Thyroid gland (tissue), 4 donors: ENCODE measurements at regions not wholly inside any gene's neighbourhood (a gene's known extent, or its start where the extent isn't known, plus 50 kb on each side); places are given as distances from the start of the nearest gene placed in this dataset.
A peak's percentile ranks its signal among the peaks of the same experiment; 100 is the strongest.

Source experiments
- DNase-seq, 2 donors: peaks; one replicate each; pipeline ENCODE4 v3.0.0-alpha.2; 2019
- H3K27ac ChIP-seq, 3 donors: fragments of 200-600 bp; sonication (generic); 1 replicate in 2 of 3; 2 replicates in 1 of 3; pipeline ENCODE4 v1.5.1; 2016 to 2019; ENCODE audit warnings: mild to moderate bottlenecking in 1 of 3, moderate library complexity in 1 of 3
- H3K27me3 ChIP-seq: fragments of 200-600 bp; sonication (generic); one replicate; pipeline ENCODE4 v1.5.1; 2019
- H3K36me3 ChIP-seq, 2 donors: fragments of 200-600 bp; sonication (generic); one replicate each; pipeline ENCODE4 v1.5.1; 2016 to 2019
- H3K4me1 ChIP-seq, 2 donors: fragments of 200-600 bp; sonication (generic); one replicate each; pipeline ENCODE4 v1.5.1; 2017 to 2019
- H3K4me3 ChIP-seq, 3 donors: fragments of 200-600 bp; sonication (generic); replicated peaks in 1 of 3; 1 replicate in 2 of 3; 2 replicates in 1 of 3; pipeline ENCODE4 v1.5.1; 2016; ENCODE audit warnings: mild to moderate bottlenecking in 1 of 3
- H3K9me3 ChIP-seq: fragments of 200-600 bp; sonication (generic); one replicate; pipeline ENCODE4 v1.5.1; 2017
- CTCF ChIP-seq, 6 experiments: fragments of 200-600 bp in 3 of 6; fragments of 450-650 bp in 3 of 6; sonication (generic) in 3 of 6; IDR thresholded peaks; one replicate each; pipeline ENCODE4 v1.5.1; 2016 to 2019; ENCODE audit warnings: antibody characterized with exemption in 6 of 6, mild to moderate bottlenecking in 2 of 6, inconsistent platforms in 1 of 6, moderate library complexity in 1 of 6
- POLR2A ChIP-seq, 2 donors: fragments of 450-650 bp; IDR thresholded peaks; one replicate each; pipeline ENCODE4 v1.6.1; 2017; ENCODE audit warnings: antibody characterized with exemption in 2 of 2, mild to moderate bottlenecking in 2 of 2, moderate library complexity in 1 of 2
- WGBS, 2 donors: methylation state at CpG; one replicate each; pipeline ENCODE4 v1.1.5; 2017; 5-methylcytosine and 5-hydroxymethylcytosine counted together
- intact Hi-C: fragments of 100-400 bp; cut with DNase I; formaldehyde crosslinking; loops from one replicate; pipeline ENCODE4 v1.15.1; 2023

GRCh38 chr15:96160269-96160668 is 170.2 kb upstream of the NR2F2 start:
- no peaks in the 10 kb centered on the region for H3K36me3 ChIP-seq
- H3K27me3 ChIP-seq: no peaks in the 10 kb centered on the region
- H3K4me1 ChIP-seq: peaks cover 0 to 4% of the 10 kb centered on the region in 2 donors
- no peak overlapping the region for H3K4me3 ChIP-seq
- intact Hi-C loops: no loop called here
- TF ChIP-seq CTCF (IDR thresholded peaks at IDR 0.05): no peak
- no peak for TF ChIP-seq POLR2A (IDR thresholded peaks at IDR 0.05)
- H3K27ac ChIP-seq: peak overlapping the region in 2 of 3 donors; percentile 30 to 36
- WGBS, 2 donors: 17 to 22% methylated on average over 8 of the region's 8 CpGs
- DNase-seq: peak; percentile 20 to 48
- no peaks in the 10 kb centered on the region for H3K9me3 ChIP-seq

- Histone ChIP-seq H3K4me1 (peaks cover 0 to 4% of the 10 kb centered on the region in 2 donors), H3K27ac (peak overlapping the region; percentile 17 to 55 (median 36)), H3K4me3 (no peak overlapping the region), H3K9me3 (no peaks in the 10 kb centered on the region), H3K27me3 (no peaks in the 10 kb centered on the region), H3K36me3 (no peaks in the 10 kb centered on the region)
- DNase-seq: no peak
- TF ChIP-seq POLR2A (IDR thresholded peaks at IDR 0.05) (no peak), CTCF (IDR thresholded peaks at IDR 0.05) (no peak)
- intact Hi-C loops: no loop called here
- WGBS, 2 donors: 41 to 44% methylated on average over 1 of the region's 1 CpG
These were observed 169.7 kb upstream of the NR2F2 start for GRCh38 chr15:96160800-96161199.

- H3K4me3 ChIP-seq: no peak overlapping the region
- intact Hi-C loops: no loop called here
- TF ChIP-seq CTCF (IDR thresholded peaks at IDR 0.05) (no peak), POLR2A (IDR thresholded peaks at IDR 0.05) (no peak)
- H3K27me3 ChIP-seq: no peaks in the 10 kb centered on the region
- no peaks in the 10 kb centered on the region for H3K36me3 ChIP-seq
- H3K4me1 ChIP-seq: peaks cover 0 to 4% of the 10 kb centered on the region in 2 donors
- no peak overlapping the region for H3K27ac ChIP-seq
- DNase-seq: no peak
- WGBS, 2 donors: 78 to 90% methylated on average over 2 of the region's 2 CpGs
- H3K9me3 ChIP-seq: no peaks in the 10 kb centered on the region
These were observed 168.2 kb upstream of the NR2F2 start for GRCh38 chr15:96162322-96162721.

- H3K36me3 ChIP-seq: no peaks in the 10 kb centered on the region
- no peaks in the 10 kb centered on the region for H3K9me3 ChIP-seq
- intact Hi-C loops: no loop called here
- no peaks in the 10 kb centered on the region for H3K4me1 ChIP-seq
- no peaks in the 10 kb centered on the region for H3K27me3 ChIP-seq
- DNase-seq: no peak
- no peak overlapping the region for H3K27ac ChIP-seq
- WGBS, 2 donors: 63 to 73% methylated on average over 4 of the region's 4 CpGs
- H3K4me3 ChIP-seq: no peak overlapping the region
- TF ChIP-seq CTCF (IDR thresholded peaks at IDR 0.05): no peak
- TF ChIP-seq POLR2A (IDR thresholded peaks at IDR 0.05): no peak
These were observed 165.4 kb upstream of the NR2F2 start for GRCh38 chr15:96165081-96165480.

- Histone ChIP-seq H3K27me3 (no peaks in the 10 kb centered on the region), H3K9me3 (no peaks in the 10 kb centered on the region), H3K4me1 (no peaks in the 10 kb centered on the region), H3K36me3 (no peaks in the 10 kb centered on the region), H3K27ac (no peak overlapping the region), H3K4me3 (no peak overlapping the region)
- intact Hi-C loops: no loop called here
- TF ChIP-seq POLR2A (IDR thresholded peaks at IDR 0.05) (no peak), CTCF (IDR thresholded peaks at IDR 0.05) (no peak)
- no peak for DNase-seq
- 88 to 93% methylated on average over 2 of the region's 2 CpGs for WGBS, 2 donors
These were observed 164.7 kb upstream of the NR2F2 start for GRCh38 chr15:96165775-96166174.
